ENCODE measurements at regions not wholly inside any gene's neighbourhood (a gene's known extent, or its start where the extent isn't known, plus 50 kb on each side); places are given as distances from the start of the nearest gene placed in this dataset.

- TF ChIP-seq ZNF407 (IDR thresholded peaks at IDR 0.05; ENCODE audit: low read depth) (no peak), HSF4 (CRISPR knock-in tag; IDR thresholded peaks at IDR 0.05; ENCODE audit: borderline replicate concordance) (no peak), HCFC1 (IDR thresholded peaks at IDR 0.05; ENCODE audit: low read depth, low read length) (no peak), ZNF57 (CRISPR knock-in tag; IDR thresholded peaks at IDR 0.05) (no peak), DNMT1 (IDR thresholded peaks at IDR 0.05) (no peak), SETDB1 (IDR thresholded peaks at IDR 0.05; ENCODE audit: low read length) (no peak), TCF7 (IDR thresholded peaks at IDR 0.05; ENCODE audit: borderline replicate concordance) (no peak), NFYB (IDR thresholded peaks at IDR 0.05; ENCODE audit: extremely low read depth, insufficient read length) (no peak), POLR2A (conservative IDR thresholded peaks at IDR 0.05) (0 out of 2 replicates have a peak, but pooled peaks have one; percentile 22), PHF20 (IDR thresholded peaks at IDR 0.05; ENCODE audit: partially characterized antibody) (no peak), ZNF224 (CRISPR knock-in tag; IDR thresholded peaks at IDR 0.05) (no peak), ZNF239 (CRISPR knock-in tag; IDR thresholded peaks at IDR 0.05) (no peak), FOXA3 (CRISPR knock-in tag; conservative IDR thresholded peaks at IDR 0.05 in 1 of 2, IDR thresholded peaks at IDR 0.05 in 1 of 2) (peak in 1 of 2 experiments; percentile 54; a peak in 1 of 4 replicates), CAMTA2 (CRISPR knock-in tag; conservative IDR thresholded peaks at IDR 0.05) (no peak), KHSRP (IDR thresholded peaks at IDR 0.05) (no peak), TRIM25 (IDR thresholded peaks at IDR 0.05; ENCODE audit: borderline replicate concordance) (no peak), SREBF2 (CRISPR knock-in tag; IDR thresholded peaks at IDR 0.05) (no peak), ZNF780A (CRISPR knock-in tag; IDR thresholded peaks at IDR 0.05) (no peak), BACH1 (tag; IDR thresholded peaks at IDR 0.05) (no peak), ZNF23 (CRISPR knock-in tag; IDR thresholded peaks at IDR 0.05) (no peak), ZNF41 (CRISPR knock-in tag; conservative IDR thresholded peaks at IDR 0.05) (no peak), BCL6 (CRISPR knock-in tag; IDR thresholded peaks at IDR 0.05) (no peak), BRD9 (IDR thresholded peaks at IDR 0.05; ENCODE audit: low read depth, partially characterized antibody) (no peak)
Measured at GRCh38 chr5:124655921-124656511, 90.4 kb downstream of the ZNF608 start (continued).

Measured in K562 (cell line).